WTC11 (cell line): ENCODE measurements at regions not wholly inside any gene's neighbourhood (a gene's known extent, or its start where the extent isn't known, plus 50 kb on each side); places are given as distances from the start of the nearest gene placed in this dataset.

Experiments
- ATAC-seq: fragments of 200-7000 bp; cut with Tn5 transposase; 2 replicates; pipeline ENCODE4 v1.10.0; 2021; ENCODE audit warnings: mild to moderate bottlenecking, moderate library complexity
- CTCF ChIA-PET: fragments of 300-600 bp; sonication (Branson Sonifier 250); formaldehyde crosslinking; loops from one replicate; lab custom pipeline; 2021; ENCODE audit warnings: antibody characterized with exemption; lab: Charles Lee
- POLR2A ChIA-PET: fragments of 350-600 bp; sonication (Branson Sonifier 250); formaldehyde crosslinking; loops from one replicate; lab custom pipeline; 2021; ENCODE audit warnings: antibody characterized with exemption; lab: Charles Lee
- DNase-seq: peaks from one replicate; pipeline ENCODE4 v3.0.0; 2021; ENCODE audit warnings: low spot score
- H3K27ac Mint-ChIP-seq: 2 replicates; pipeline ENCODE4 v1.8.0; 2021; ENCODE audit warnings: mixed read lengths
- H3K27me3 Mint-ChIP-seq: 2 replicates; pipeline ENCODE4 v1.8.0; 2021; ENCODE audit warnings: low read depth, mild to moderate bottlenecking, moderate library complexity, mixed read lengths
- H3K36me3 Mint-ChIP-seq: 2 replicates; pipeline ENCODE4 v1.8.0; 2021; ENCODE audit warnings: mixed read lengths
- H3K4me1 Mint-ChIP-seq: 2 replicates; pipeline ENCODE4 v1.8.0; 2022; ENCODE audit warnings: mixed read lengths
- H3K4me3 Mint-ChIP-seq: 2 replicates; pipeline ENCODE4 v1.8.0; 2021; ENCODE audit warnings: mild to moderate bottlenecking, moderate library complexity, mixed read lengths
- H3K9me3 Mint-ChIP-seq: 2 replicates; pipeline ENCODE4 v1.8.0; 2021; ENCODE audit warnings: mixed read lengths
- AR ChIP-seq: fragments of 250-450 bp; sonication (Bioruptor Pico); IDR thresholded peaks from 2 replicates; pipeline ENCODE4 v1.9.0; 2021; ENCODE audit warnings: mild to moderate bottlenecking
- E2F4 ChIP-seq: sonication (generic); formaldehyde crosslinking; IDR thresholded peaks from 2 replicates; pipeline ENCODE4 v1.8.1; 2022; ENCODE audit warnings: low read depth, mild to moderate bottlenecking, moderate library complexity, missing genetic modification reagents, borderline replicate concordance
- E2F5 ChIP-seq: sonication (generic); formaldehyde crosslinking; IDR thresholded peaks from 2 replicates; pipeline ENCODE4 v1.8.1; 2022; ENCODE audit warnings: mild to moderate bottlenecking, moderate library complexity, missing genetic modification reagents
- ELF4 ChIP-seq: sonication (generic); formaldehyde crosslinking; IDR thresholded peaks from 2 replicates; pipeline ENCODE4 v1.8.1; 2022; ENCODE audit warnings: low read depth, mild to moderate bottlenecking, moderate library complexity, missing genetic modification reagents
- ESRRA ChIP-seq: sonication (generic); formaldehyde crosslinking; IDR thresholded peaks from 2 replicates; pipeline ENCODE4 v1.8.1; 2022; ENCODE audit warnings: mild to moderate bottlenecking, missing genetic modification reagents, borderline replicate concordance
- HMGXB4 ChIP-seq: sonication (generic); formaldehyde crosslinking; IDR thresholded peaks from 2 replicates; pipeline ENCODE4 v1.8.1; 2023; ENCODE audit warnings: mild to moderate bottlenecking, moderate library complexity, missing genetic modification reagents
- IRF2 ChIP-seq: sonication (generic); formaldehyde crosslinking; IDR thresholded peaks from 2 replicates; pipeline ENCODE4 v1.8.0; 2022; ENCODE audit warnings: low read depth, missing genetic modification reagents, borderline replicate concordance
- MAX ChIP-seq: sonication (generic); formaldehyde crosslinking; IDR thresholded peaks from 2 replicates; pipeline ENCODE4 v1.8.0; 2022; ENCODE audit warnings: mild to moderate bottlenecking, missing genetic modification reagents
- NFE2L1 ChIP-seq: sonication (generic); formaldehyde crosslinking; IDR thresholded peaks from 2 replicates; pipeline ENCODE4 v1.8.1; 2023; ENCODE audit warnings: missing genetic modification reagents
- NFYB ChIP-seq: sonication (generic); formaldehyde crosslinking; conservative IDR thresholded peaks from 2 replicates; pipeline ENCODE4 v1.8.0; 2022; ENCODE audit warnings: low read depth, missing genetic modification reagents
- NR1H2 ChIP-seq: sonication (generic); formaldehyde crosslinking; IDR thresholded peaks from 2 replicates; pipeline ENCODE4 v1.9.0; 2021; ENCODE audit warnings: mild to moderate bottlenecking, moderate library complexity, missing genetic modification reagents
- NR3C1 ChIP-seq: sonication (generic); formaldehyde crosslinking; conservative IDR thresholded peaks from 2 replicates; pipeline ENCODE4 v1.8.1; 2023; ENCODE audit warnings: low read depth, mild to moderate bottlenecking, missing genetic modification reagents
- OVOL2 ChIP-seq: fragments of 250-450 bp; sonication (Bioruptor Pico); IDR thresholded peaks from 2 replicates; pipeline ENCODE4 v1.9.0; 2021; ENCODE audit warnings: mild to moderate bottlenecking, borderline replicate concordance
- SMAD4 ChIP-seq: sonication (generic); formaldehyde crosslinking; IDR thresholded peaks from 2 replicates; pipeline ENCODE4 v1.8.0; 2022; ENCODE audit warnings: mild to moderate bottlenecking, missing genetic modification reagents
- TEAD1 ChIP-seq: sonication (generic); formaldehyde crosslinking; IDR thresholded peaks from 2 replicates; pipeline ENCODE4 v1.8.0; 2022; ENCODE audit warnings: mild to moderate bottlenecking, missing genetic modification reagents
- TEAD4 ChIP-seq: sonication (generic); formaldehyde crosslinking; IDR thresholded peaks from 2 replicates; pipeline ENCODE4 v1.8.0; 2022; ENCODE audit warnings: mild to moderate bottlenecking, missing genetic modification reagents
- TP53 ChIP-seq: sonication (generic); formaldehyde crosslinking; IDR thresholded peaks from 2 replicates; pipeline ENCODE4 v1.8.1; 2023; ENCODE audit warnings: mild to moderate bottlenecking, missing genetic modification reagents
- ZMAT4 ChIP-seq: fragments of 250-450 bp; sonication (Bioruptor Pico); IDR thresholded peaks from 2 replicates; pipeline ENCODE4 v1.9.0; 2021; ENCODE audit warnings: mild to moderate bottlenecking
- ZNF232 ChIP-seq: sonication (generic); formaldehyde crosslinking; IDR thresholded peaks from 2 replicates; pipeline ENCODE4 v1.8.0; 2022; ENCODE audit warnings: mild to moderate bottlenecking, missing genetic modification reagents
- ZNF281 ChIP-seq: sonication (generic); formaldehyde crosslinking; IDR thresholded peaks from 2 replicates; pipeline ENCODE4 v1.8.0; 2023; ENCODE audit warnings: mild to moderate bottlenecking, missing genetic modification reagents
- ZNF396 ChIP-seq: fragments of 250-450 bp; sonication (Bioruptor Pico); IDR thresholded peaks from 2 replicates; pipeline ENCODE4 v1.8.0; 2021; ENCODE audit warnings: mild to moderate bottlenecking, moderate library complexity, borderline replicate concordance
- ZNF423 ChIP-seq: fragments of 250-450 bp; sonication (Bioruptor Pico); IDR thresholded peaks from 2 replicates; pipeline ENCODE4 v2.1.2; 2022; ENCODE audit warnings: mild to moderate bottlenecking, moderate library complexity

GRCh38 chr18:25463726-25464125 lies 111.8 kb upstream of the ZNF521 start:
- H3K36me3 Mint-ChIP-seq: no peaks in the 10 kb centered on the region
- no peak for TF ChIP-seq NFE2L1 (CRISPR knock-in tag)
- no peak for TF ChIP-seq E2F5
- no peak for TF ChIP-seq HMGXB4 (CRISPR knock-in tag)
- TF ChIP-seq TEAD4 (CRISPR knock-in tag): no peak
- TF ChIP-seq ESRRA: no peak
- no peak for TF ChIP-seq NR1H2 (CRISPR knock-in tag)
- TF ChIP-seq E2F4 (CRISPR knock-in tag): no peak
- no peak for TF ChIP-seq ZMAT4 (CRISPR knock-in tag)
- TF ChIP-seq ZNF423 (CRISPR knock-in tag): no peak
- no peak for TF ChIP-seq ZNF396 (CRISPR knock-in tag)
- no peak for TF ChIP-seq NR3C1 (CRISPR knock-in tag)
- no peak for TF ChIP-seq TEAD1 (CRISPR knock-in tag)
- no peak for TF ChIP-seq ZNF232 (CRISPR knock-in tag)
- TF ChIP-seq ZNF281 (CRISPR knock-in tag): no peak
- no peak for TF ChIP-seq SMAD4 (CRISPR knock-in tag)
- CTCF ChIA-PET: no interaction called here
- H3K27me3 Mint-ChIP-seq: no peaks in the 10 kb centered on the region
- no peak overlapping the region for H3K4me3 Mint-ChIP-seq
- H3K27ac Mint-ChIP-seq: no peak overlapping the region
- H3K4me1 Mint-ChIP-seq: peaks cover 33% of the 10 kb centered on the region
- DNase-seq (no peak), ATAC-seq (no peak)
- H3K9me3 Mint-ChIP-seq: no peaks in the 10 kb centered on the region
- POLR2A ChIA-PET: no interaction called here

- Mint-ChIP-seq H3K36me3 (no peaks in the 10 kb centered on the region), H3K4me1 (peaks cover 12% of the 10 kb centered on the region), H3K9me3 (no peaks in the 10 kb centered on the region), H3K27me3 (no peaks in the 10 kb centered on the region), H3K27ac (no peak overlapping the region), H3K4me3 (no peak overlapping the region)
- ATAC-seq (no peak), DNase-seq (no peak)
- ChIA-PET CTCF (no interaction called here), POLR2A (interaction anchor here (0.6 kb wide), 1 partner anchor 100 kb away, joined by 5 read pairs; no protein-coding TSS in a partner anchor)
- TF ChIP-seq ZNF423 (CRISPR knock-in tag) (no peak), NFYB (no peak), HMGXB4 (CRISPR knock-in tag) (no peak), IRF2 (CRISPR knock-in tag) (no peak), TP53 (CRISPR knock-in tag) (no peak), AR (no peak), NR3C1 (CRISPR knock-in tag) (no peak), ELF4 (CRISPR knock-in tag) (no peak), OVOL2 (CRISPR knock-in tag) (no peak), MAX (no peak), SMAD4 (CRISPR knock-in tag) (no peak)
Measured at GRCh38 chr18:25459814-25460213, 107.8 kb upstream of the ZNF521 start.
